GM12874 (cell line): ENCODE measurements at regions not wholly inside any gene's neighbourhood (a gene's known extent, or its start where the extent isn't known, plus 50 kb on each side); places are given as distances from the start of the nearest gene placed in this dataset.

Experiments used
- TF ChIP-seq, protein P1 (sequence below): IDR thresholded peaks from 2 replicates; pipeline ENCODE4 v1.5.1; 2011; ENCODE audit warnings: low read depth, mild to moderate bottlenecking, control low read depth, low read length, moderate library complexity; ENCODE audit not compliant: insufficient read depth

DNA sequence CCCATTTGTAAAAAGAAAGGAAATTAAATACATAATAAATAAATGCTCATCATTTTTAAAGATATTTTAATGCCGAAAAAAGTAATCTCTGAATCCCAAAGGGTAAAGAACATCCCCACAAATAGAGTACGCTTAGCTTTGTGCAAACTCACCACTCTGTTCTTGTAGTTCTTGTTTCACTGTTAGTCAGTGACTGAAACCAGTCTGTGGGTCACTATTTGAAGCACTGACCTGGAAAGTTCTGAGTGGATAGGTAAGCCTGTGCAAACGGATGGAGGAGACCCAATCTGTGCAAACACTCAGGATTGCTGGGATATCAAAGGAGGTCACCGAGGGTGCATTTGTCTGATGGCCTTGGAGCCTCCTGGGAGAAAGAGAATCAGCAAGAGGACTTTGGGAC is 68.1 kb upstream of the TSPAN11 start:
- TF ChIP-seq, protein P1, sequence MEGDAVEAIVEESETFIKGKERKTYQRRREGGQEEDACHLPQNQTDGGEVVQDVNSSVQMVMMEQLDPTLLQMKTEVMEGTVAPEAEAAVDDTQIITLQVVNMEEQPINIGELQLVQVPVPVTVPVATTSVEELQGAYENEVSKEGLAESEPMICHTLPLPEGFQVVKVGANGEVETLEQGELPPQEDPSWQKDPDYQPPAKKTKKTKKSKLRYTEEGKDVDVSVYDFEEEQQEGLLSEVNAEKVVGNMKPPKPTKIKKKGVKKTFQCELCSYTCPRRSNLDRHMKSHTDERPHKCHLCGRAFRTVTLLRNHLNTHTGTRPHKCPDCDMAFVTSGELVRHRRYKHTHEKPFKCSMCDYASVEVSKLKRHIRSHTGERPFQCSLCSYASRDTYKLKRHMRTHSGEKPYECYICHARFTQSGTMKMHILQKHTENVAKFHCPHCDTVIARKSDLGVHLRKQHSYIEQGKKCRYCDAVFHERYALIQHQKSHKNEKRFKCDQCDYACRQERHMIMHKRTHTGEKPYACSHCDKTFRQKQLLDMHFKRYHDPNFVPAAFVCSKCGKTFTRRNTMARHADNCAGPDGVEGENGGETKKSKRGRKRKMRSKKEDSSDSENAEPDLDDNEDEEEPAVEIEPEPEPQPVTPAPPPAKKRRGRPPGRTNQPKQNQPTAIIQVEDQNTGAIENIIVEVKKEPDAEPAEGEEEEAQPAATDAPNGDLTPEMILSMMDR = no peak

DNA sequence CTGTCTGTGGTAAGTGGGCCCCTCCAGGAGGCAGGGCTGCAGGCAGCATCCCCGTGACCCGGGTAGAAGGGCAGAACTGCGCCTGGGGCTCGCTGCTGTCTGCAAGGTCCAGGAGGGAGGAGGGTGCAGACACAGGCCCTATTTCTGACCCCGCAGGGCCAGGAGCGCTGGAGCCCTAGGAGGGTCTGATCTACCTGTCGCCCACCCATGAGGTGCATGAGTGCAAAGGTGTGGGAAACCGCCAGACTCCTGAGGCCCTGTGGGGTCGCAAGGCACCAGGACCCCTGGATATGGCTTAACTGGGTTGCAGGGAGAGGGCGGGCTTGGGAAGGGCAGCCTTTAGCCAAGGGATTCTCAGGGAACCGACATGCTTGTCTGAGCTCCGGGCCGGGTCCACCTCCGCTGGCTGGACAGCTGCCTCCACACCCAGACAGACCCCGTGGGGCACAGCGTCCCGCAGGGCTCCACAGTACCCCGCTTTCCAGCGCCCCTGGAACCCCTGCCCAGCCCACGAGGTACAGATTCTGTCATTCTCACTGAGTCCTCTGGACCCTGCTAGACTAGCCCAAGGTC is 72.9 kb upstream of the TSPAN11 start:
- TF ChIP-seq, protein P1 = no peak

DNA sequence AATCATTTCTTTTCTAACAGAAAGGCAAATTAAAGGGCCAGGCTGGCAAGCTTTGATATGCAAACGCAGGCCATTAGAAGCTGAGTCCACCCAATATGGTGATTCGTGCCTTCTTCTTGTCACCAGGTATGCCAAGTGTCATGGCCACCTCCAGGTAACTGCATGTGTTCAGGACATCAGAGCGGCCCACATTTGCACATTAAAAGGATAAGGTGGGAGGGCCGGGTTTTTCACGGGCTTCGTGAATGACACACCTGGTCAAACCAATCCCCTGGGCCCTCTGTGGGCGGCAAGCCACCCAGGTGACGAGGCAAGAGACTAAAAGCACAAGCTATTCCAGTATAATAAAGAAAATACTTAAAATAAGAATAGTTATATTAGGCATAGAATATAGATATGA is 75.9 kb upstream of the TSPAN11 start:
- TF ChIP-seq, protein P1 = no peak

DNA sequence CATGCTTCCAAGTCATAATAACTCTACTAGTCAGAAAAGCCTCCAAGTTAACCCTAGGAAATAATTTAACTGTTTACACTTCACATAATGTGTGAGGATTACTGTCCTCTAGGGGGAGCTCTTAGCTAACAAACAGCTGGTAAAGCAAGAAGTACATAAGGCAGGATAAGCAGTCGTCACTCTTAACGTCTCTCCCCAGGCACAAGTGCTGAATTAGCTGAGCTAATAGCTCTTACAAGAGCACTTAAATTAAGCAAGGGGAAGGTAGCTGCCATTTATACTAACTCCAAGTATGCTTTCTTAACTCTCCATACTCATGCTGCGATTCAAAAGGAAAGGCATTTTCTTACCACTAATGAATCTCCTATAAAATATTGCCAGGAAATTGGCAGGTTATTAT is 79.3 kb upstream of the TSPAN11 start:
- TF ChIP-seq, protein P1 = peak; percentile 57

DNA sequence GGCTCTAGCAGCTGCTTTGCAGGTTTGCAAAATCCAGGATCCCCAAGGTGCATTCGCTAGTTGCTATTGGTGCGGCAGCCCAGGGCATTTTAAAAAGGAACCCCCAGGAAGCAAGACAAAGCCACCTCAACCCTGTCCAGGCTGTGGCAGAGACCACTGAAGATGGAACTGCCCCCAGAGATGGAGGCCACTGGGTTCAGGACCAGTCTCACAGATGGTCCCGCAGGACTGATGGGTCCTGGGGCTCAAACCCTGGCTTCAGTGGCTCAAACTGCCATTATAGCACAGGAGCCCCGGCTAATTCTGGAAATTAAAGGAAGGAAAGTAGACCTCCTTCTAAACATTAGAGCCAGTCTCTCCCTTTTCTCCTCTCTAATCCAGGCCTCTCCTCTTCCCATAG is 79.8 kb upstream of the TSPAN11 start:
- TF ChIP-seq, protein P1 = no peak

DNA sequence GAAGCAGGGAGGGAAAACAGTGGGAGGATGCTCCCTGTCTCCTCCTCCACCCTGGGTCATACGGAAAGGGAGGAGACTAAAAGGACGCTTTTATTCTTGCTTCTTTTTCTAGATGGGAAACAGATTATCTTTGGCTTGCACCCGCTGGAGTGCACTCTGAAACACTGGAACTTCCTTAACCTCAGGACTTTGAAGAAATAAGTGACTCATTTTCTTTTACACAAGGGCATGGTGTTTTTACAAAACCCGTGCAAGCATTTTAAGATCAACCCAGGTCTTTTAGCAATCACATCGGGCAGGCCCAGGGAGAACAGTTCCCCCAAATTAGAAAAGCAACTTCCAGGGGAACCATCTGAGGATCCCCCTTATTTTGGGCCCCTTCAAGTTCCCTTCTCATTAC is 80.9 kb upstream of the TSPAN11 start:
- TF ChIP-seq, protein P1 = no peak

DNA sequence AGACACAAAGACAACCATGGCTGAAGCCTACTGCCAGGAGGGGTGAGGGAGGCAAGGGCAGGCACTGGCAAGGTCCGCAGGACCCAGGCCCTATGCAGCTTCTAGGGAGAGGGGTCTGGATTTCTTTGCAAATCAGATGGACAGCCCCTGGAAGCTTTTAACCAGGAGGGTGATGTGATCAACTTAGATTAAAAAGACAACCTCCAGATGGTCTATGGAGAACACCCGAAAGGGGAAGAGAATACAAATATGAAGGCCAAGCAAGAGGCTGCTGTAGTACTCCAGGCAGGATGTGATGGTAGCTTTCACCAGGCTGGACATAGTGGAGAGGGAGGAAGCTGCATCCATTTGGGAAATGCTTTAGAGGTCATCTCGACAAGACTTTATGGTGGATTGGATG is 83.3 kb upstream of the TSPAN11 start:
- TF ChIP-seq, protein P1 = no peak
